ENCODE measurements at regions not wholly inside any gene's neighbourhood (a gene's known extent, or its start where the extent isn't known, plus 50 kb on each side); places are given as distances from the start of the nearest gene placed in this dataset.

DNA sequence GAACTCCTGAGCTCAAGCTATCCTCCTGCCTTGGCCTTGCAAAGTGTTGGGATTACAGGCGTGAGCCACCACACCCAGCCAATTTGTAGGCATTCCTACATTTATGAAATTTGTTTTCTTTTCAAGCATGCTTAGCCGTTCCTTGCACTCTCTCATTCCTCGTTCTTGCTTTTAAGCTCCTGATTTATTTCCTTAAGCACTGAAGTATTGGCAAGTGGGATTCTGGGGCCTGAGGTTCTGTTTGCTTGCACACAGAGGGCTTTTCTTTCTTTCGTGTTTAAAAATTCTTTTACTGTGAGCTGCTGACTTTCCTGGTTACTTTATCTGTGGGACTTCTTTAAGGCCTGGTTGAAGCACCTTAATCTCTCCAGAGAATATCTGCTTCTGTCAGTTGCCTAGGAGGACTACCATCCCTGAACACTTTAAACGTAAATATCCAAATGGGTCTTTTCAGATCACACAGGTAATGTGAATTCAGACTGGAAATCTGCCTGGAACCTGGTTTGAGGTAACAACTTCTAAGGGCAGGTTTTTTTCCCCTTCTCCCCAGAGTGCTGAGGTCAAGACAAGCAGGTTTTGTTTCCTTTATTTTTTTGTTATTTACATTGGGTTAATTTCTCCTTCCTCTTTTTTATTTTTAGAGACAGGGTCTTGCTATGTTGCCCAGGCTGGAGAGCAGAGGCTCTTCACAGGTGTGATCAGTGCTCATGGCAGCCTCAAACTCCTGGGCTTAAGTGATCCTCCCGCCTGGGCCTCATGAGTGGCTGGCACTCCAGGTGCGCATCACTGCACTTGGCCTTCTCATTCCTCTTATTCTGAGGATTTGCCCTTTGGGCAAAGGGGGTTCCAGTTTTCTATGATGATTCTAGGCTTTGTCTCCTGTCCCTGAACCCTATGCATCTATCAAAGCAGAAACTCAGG, 102.9 kb downstream of the PFKFB3 start:
- H4K20me1 ChIP-seq (ENCODE audit: insufficient read depth, low read length) = no peaks in the 10 kb centered on the region
- H3K4me3 ChIP-seq (ENCODE audit: insufficient read depth, low read length) = no peak overlapping the region
- no peak overlapping the region for H3K27ac ChIP-seq (ENCODE audit: low read depth, low read length)
- no peak for DNase-seq (ENCODE audit: insufficient read length, low spot score, missing footprints)
- no peaks in the 10 kb centered on the region for H3K36me3 ChIP-seq (ENCODE audit: insufficient read depth, low read length)
- no peaks in the 10 kb centered on the region for H3K27me3 ChIP-seq (ENCODE audit: insufficient read depth, low read length)
- H2AFZ ChIP-seq (ENCODE audit: low read length) = no peak overlapping the region
- no peaks in the 10 kb centered on the region for H3K79me2 ChIP-seq (ENCODE audit: insufficient read depth, low read length)
- H3K4me2 ChIP-seq (ENCODE audit: insufficient read depth, low read length) = no peak overlapping the region
- H3K9me3 ChIP-seq (ENCODE audit: low read depth, low read length) = no peaks in the 10 kb centered on the region
- no peak for TF ChIP-seq CTCF (IDR thresholded peaks at IDR 0.05; ENCODE audit: extremely low read depth, low read depth, low read length)
- H3K4me1 ChIP-seq (ENCODE audit: insufficient read depth, low read length) = no peaks in the 10 kb centered on the region

DNA sequence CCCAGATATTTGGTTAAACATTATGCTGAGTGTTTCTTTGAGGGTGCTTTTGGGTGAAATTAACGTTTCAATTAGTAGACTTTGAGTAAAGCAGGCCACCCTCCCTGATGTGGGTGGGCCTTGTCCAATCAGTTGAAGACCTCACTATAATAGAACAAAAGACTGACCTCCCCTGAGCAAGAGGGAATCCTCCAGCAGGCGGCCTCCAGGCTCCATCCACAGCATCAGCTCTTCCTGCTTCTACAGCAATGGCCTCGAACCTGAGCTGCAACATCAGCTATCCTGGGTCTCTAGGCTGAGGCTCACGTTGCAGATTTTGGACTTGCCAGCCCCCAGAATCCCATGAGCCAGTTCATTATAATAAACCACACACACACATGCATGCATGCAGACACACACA, 104.2 kb downstream of the PFKFB3 start:
- no peaks in the 10 kb centered on the region for H3K36me3 ChIP-seq (ENCODE audit: insufficient read depth, low read length)
- no peak overlapping the region for H2AFZ ChIP-seq (ENCODE audit: low read length)
- H3K9me3 ChIP-seq (ENCODE audit: low read depth, low read length) = no peaks in the 10 kb centered on the region
- no peak overlapping the region for H3K27ac ChIP-seq (ENCODE audit: low read depth, low read length)
- no peaks in the 10 kb centered on the region for H3K79me2 ChIP-seq (ENCODE audit: insufficient read depth, low read length)
- no peak for DNase-seq (ENCODE audit: insufficient read length, low spot score, missing footprints)
- no peak overlapping the region for H3K4me3 ChIP-seq (ENCODE audit: insufficient read depth, low read length)
- no peaks in the 10 kb centered on the region for H4K20me1 ChIP-seq (ENCODE audit: insufficient read depth, low read length)
- TF ChIP-seq CTCF (IDR thresholded peaks at IDR 0.05; ENCODE audit: extremely low read depth, low read depth, low read length) = no peak
- H3K4me2 ChIP-seq (ENCODE audit: insufficient read depth, low read length) = no peak overlapping the region
- no peaks in the 10 kb centered on the region for H3K27me3 ChIP-seq (ENCODE audit: insufficient read depth, low read length)
- H3K4me1 ChIP-seq (ENCODE audit: insufficient read depth, low read length) = no peaks in the 10 kb centered on the region

- DNase-seq (ENCODE audit: insufficient read length, low spot score, missing footprints) = no peak
- Histone ChIP-seq H4K20me1 (ENCODE audit: insufficient read depth, low read length) (no peaks in the 10 kb centered on the region), H3K79me2 (ENCODE audit: insufficient read depth, low read length) (no peaks in the 10 kb centered on the region), H3K9me3 (ENCODE audit: low read depth, low read length) (no peaks in the 10 kb centered on the region), H3K4me1 (ENCODE audit: insufficient read depth, low read length) (no peaks in the 10 kb centered on the region), H3K4me3 (ENCODE audit: insufficient read depth, low read length) (no peak overlapping the region), H3K36me3 (ENCODE audit: insufficient read depth, low read length) (no peaks in the 10 kb centered on the region), H2AFZ (ENCODE audit: low read length) (no peak overlapping the region), H3K27me3 (ENCODE audit: insufficient read depth, low read length) (peaks cover 5% of the 10 kb centered on the region), H3K4me2 (ENCODE audit: insufficient read depth, low read length) (no peak overlapping the region), H3K27ac (ENCODE audit: low read depth, low read length) (no peak overlapping the region)
- TF ChIP-seq CTCF (IDR thresholded peaks at IDR 0.05; ENCODE audit: extremely low read depth, low read depth, low read length) = no peak
These were observed 107.1 kb downstream of the PFKFB3 start for GRCh38 chr10:6309816-6310215.

GRCh38 chr10:6310977-6311376, 108.2 kb downstream of the PFKFB3 start:
- peaks cover 5% of the 10 kb centered on the region for H3K27me3 ChIP-seq (ENCODE audit: insufficient read depth, low read length)
- DNase-seq (ENCODE audit: insufficient read length, low spot score, missing footprints) = no peak
- H4K20me1 ChIP-seq (ENCODE audit: insufficient read depth, low read length) = no peaks in the 10 kb centered on the region
- TF ChIP-seq CTCF (IDR thresholded peaks at IDR 0.05; ENCODE audit: extremely low read depth, low read depth, low read length) = no peak
- H3K36me3 ChIP-seq (ENCODE audit: insufficient read depth, low read length) = no peaks in the 10 kb centered on the region
- H2AFZ ChIP-seq (ENCODE audit: low read length) = no peak overlapping the region
- H3K4me3 ChIP-seq (ENCODE audit: insufficient read depth, low read length) = no peak overlapping the region
- H3K27ac ChIP-seq (ENCODE audit: low read depth, low read length) = no peak overlapping the region
- no peaks in the 10 kb centered on the region for H3K79me2 ChIP-seq (ENCODE audit: insufficient read depth, low read length)
- H3K4me1 ChIP-seq (ENCODE audit: insufficient read depth, low read length) = no peaks in the 10 kb centered on the region
- H3K4me2 ChIP-seq (ENCODE audit: insufficient read depth, low read length) = no peak overlapping the region
- H3K9me3 ChIP-seq (ENCODE audit: low read depth, low read length) = no peaks in the 10 kb centered on the region

Data from osteoblast (primary cell).